HepG2 (cell line): ENCODE measurements at regions not wholly inside any gene's neighbourhood (a gene's known extent, or its start where the extent isn't known, plus 50 kb on each side); places are given as distances from the start of the nearest gene placed in this dataset.

Experiments used
- ATAC-seq: fragments of 200-7000 bp; cut with Tn5 transposase; 3 replicates; pipeline ENCODE4 v1.9.1; 2020; ENCODE audit warnings: mild to moderate bottlenecking, moderate library complexity
- BruUV-seq: library from RNA; stranded (reverse); fragments of 400-500 nt; replicated peaks from 2 replicates; lab custom pipeline; 2021; lab: Mats Ljungman, UMichigan
- CTCF ChIA-PET: fragments of 300-600 bp; formaldehyde crosslinking; extraction: SDS; loops from one replicate; lab custom pipeline; 2021; ENCODE audit warnings: low total read pairs, inconsistent platforms, low intra/inter-chr PET ratio; lab: Yijun Ruan, JAX
- POLR2A ChIA-PET: fragments of 350-600 bp; sonication (Branson Sonifier 250); formaldehyde crosslinking; loops from one replicate; lab custom pipeline; 2020; ENCODE audit warnings: antibody characterized with exemption, inconsistent platforms; lab: Yijun Ruan, JAX
- DNase-seq: peaks from one replicate; pipeline ENCODE4 v3.0.0-alpha.2; 2015; ENCODE audit warnings: low spot score
- FAIRE-seq: peaks from 3 replicates; lab custom pipeline; 2011; peaks lifted over from hg19 to GRCh38; lab: Jason Lieb, UNC
- H2AFZ ChIP-seq: one replicate; pipeline ENCODE4 v1.6.1; 2011; ENCODE audit warnings: low read length, inconsistent platforms
- H3K27ac ChIP-seq: fragments of 300-600 bp; 3 replicates; pipeline ENCODE4 v1.8.0; 2011; ENCODE audit warnings: mixed run types, mild to moderate bottlenecking, mixed read lengths, low read length, inconsistent platforms; ENCODE audit not compliant: insufficient read depth; ENCODE audit errors: extremely low read length
- H3K27me3 ChIP-seq, 2 experiments: fragments of 200-600 bp in 1 of 2; 2 replicates in 1 of 2; 3 replicates in 1 of 2; pipeline versions ENCODE4 v1.6.0 to v1.8.0; 2011; ENCODE audit warnings: low read length in 2 of 2, mild to moderate bottlenecking in 2 of 2, moderate library complexity in 2 of 2, inconsistent platforms in 1 of 2; ENCODE audit not compliant: insufficient read depth in 2 of 2, control insufficient read depth in 1 of 2
- H3K36me3 ChIP-seq, 2 experiments: fragments of 200-600 bp in 1 of 2; replicated peaks in 1 of 2; 2 replicates in 1 of 2; 3 replicates in 1 of 2; pipeline versions ENCODE4 v1.5.1 to v1.8.0; 2011; ENCODE audit warnings: low read length in 2 of 2, inconsistent platforms in 1 of 2; ENCODE audit not compliant: insufficient read depth in 2 of 2, control insufficient read depth in 1 of 2
- H3K4me1 ChIP-seq: 2 replicates; pipeline ENCODE4 v1.5.1; 2012; ENCODE audit warnings: low read length, inconsistent platforms; ENCODE audit not compliant: insufficient read depth
- H3K4me2 ChIP-seq: 2 replicates; pipeline ENCODE4 v1.6.0; 2011; ENCODE audit warnings: low read depth, low read length, inconsistent platforms
- H3K4me3 ChIP-seq, 3 experiments: fragments of 200-600 bp in 1 of 3; sonication (generic), shearing (Covaris generic) in 1 of 3; replicated peaks in 1 of 3; 2 replicates each; pipeline ENCODE4 v1.5.1; 2011 to 2016; ENCODE audit warnings: low read length in 3 of 3, inconsistent platforms in 2 of 3, low read depth in 2 of 3, mild to moderate bottlenecking in 2 of 3, control low read depth in 1 of 3, mixed read lengths in 1 of 3; ENCODE audit not compliant: insufficient read depth in 1 of 3
- H3K79me2 ChIP-seq: one replicate; pipeline ENCODE4 v1.6.1; 2011; ENCODE audit warnings: low read length, inconsistent platforms; ENCODE audit not compliant: insufficient read depth
- H3K9ac ChIP-seq: 2 replicates; pipeline ENCODE4 v1.6.0; 2011; ENCODE audit warnings: mild to moderate bottlenecking, low read depth, low read length, inconsistent platforms; ENCODE audit not compliant: insufficient read depth
- H3K9me3 ChIP-seq: 2 replicates; pipeline ENCODE4 v1.5.1; 2012; ENCODE audit warnings: mild to moderate bottlenecking, low read length
- H4K20me1 ChIP-seq: 2 replicates; pipeline ENCODE4 v1.6.0; 2011; ENCODE audit warnings: inconsistent platforms, mild to moderate bottlenecking, low read length, moderate library complexity; ENCODE audit not compliant: insufficient read depth
- HMGXB4 ChIP-seq, 2 experiments: sonication (generic) in 1 of 2; formaldehyde crosslinking in 1 of 2; IDR thresholded peaks; 2 replicates each; pipeline versions ENCODE4 v1.4.0 to v1.6.1; 2018 to 2020; ENCODE audit warnings: missing genetic modification reagents in 2 of 2, borderline replicate concordance in 1 of 2, low read depth in 1 of 2, mild to moderate bottlenecking in 1 of 2, missing biosample characterization in 1 of 2
- NRL ChIP-seq: sonication (generic); formaldehyde crosslinking; IDR thresholded peaks from 2 replicates; pipeline ENCODE4 v1.5.0; 2020; ENCODE audit warnings: missing genetic modification reagents, mild to moderate bottlenecking, moderate library complexity, borderline replicate concordance
- ZNF318 ChIP-seq: sonication (generic); formaldehyde crosslinking; IDR thresholded peaks from 2 replicates; pipeline ENCODE4 v1.4.0; 2020; ENCODE audit warnings: mild to moderate bottlenecking, missing genetic modification reagents
- ZNF816 ChIP-seq: sonication (generic); formaldehyde crosslinking; IDR thresholded peaks from 2 replicates; pipeline ENCODE4 v1.8.0; 2022; ENCODE audit warnings: missing genetic modification reagents, mild to moderate bottlenecking, borderline replicate concordance
- WGBS: methylation state at CpG from one replicate; pipeline ENCODE4 v1.1.6; 2017; ENCODE audit warnings: low lambda C conversion rate; 5-methylcytosine and 5-hydroxymethylcytosine counted together
- in situ Hi-C: cut with HindIII; loops from 2 replicates; pipeline ENCODE4 v1.10.0; 2017; ENCODE audit warnings: low pct_unique_long_range_greater_than_20kb; ENCODE audit not compliant: extremely low pct_ligation_motif_present
- intact Hi-C: fragments of 100-400 bp; cut with micrococcal nuclease; formaldehyde crosslinking; loops from one replicate; pipeline ENCODE4 v1.10.0; 2022; ENCODE audit not compliant: unreplicated experiment

GRCh38 chr4:173802662-173803022 is 272.6 kb upstream of the HAND2 start (continued):
- TF ChIP-seq ZNF816 (CRISPR knock-in tag): no peak
- no peak for TF ChIP-seq ZNF318 (CRISPR knock-in tag)

GRCh38 chr4:173801876-173802661 is 272.0 kb upstream of the HAND2 start:
- POLR2A ChIA-PET: no interaction called here
- DNase-seq: no peak
- Histone ChIP-seq H3K4me3 (no peak overlapping the region), H3K4me2 (no peak overlapping the region), H3K27ac (no peak overlapping the region), H3K4me1 (no peaks in the 10 kb centered on the region), H3K27me3 (no peaks in the 10 kb centered on the region), H3K9me3 (no peaks in the 10 kb centered on the region), H2AFZ (no peak overlapping the region), H4K20me1 (no peaks in the 10 kb centered on the region), H3K9ac (no peak overlapping the region), H3K79me2 (no peaks in the 10 kb centered on the region), H3K36me3 (no peaks in the 10 kb centered on the region)
- WGBS: 0% methylated on average over 3 of the region's 3 CpGs
- no peak for ATAC-seq
- BruUV-seq: no TSS peak
- in situ Hi-C loops (no loop called here), intact Hi-C loops (no loop called here)
- CTCF ChIA-PET: no interaction called here
- TF ChIP-seq HMGXB4 (CRISPR knock-in tag; IDR thresholded peaks at IDR 0.05; ENCODE audit: borderline replicate concordance in 1 of 2, low read depth in 1 of 2) (no peak), NRL (no peak)
- no peak for FAIRE-seq
